ENCODE measurements at regions not wholly inside any gene's neighbourhood (a gene's known extent, or its start where the extent isn't known, plus 50 kb on each side); places are given as distances from the start of the nearest gene placed in this dataset.
"Not testable (repeated sequence)": the region's sequence is repeated elsewhere in the genome, so short reads cannot be mapped to it uniquely, and the experiment has no call there.

- Histone ChIP-seq H3K4me3 (no peak overlapping the region), H3K9me3 (no peaks in the 10 kb centered on the region), H3K4me1 (no peaks in the 10 kb centered on the region), H3K27ac (no peak overlapping the region), H3K36me3 (no peaks in the 10 kb centered on the region), H3K27me3 (ENCODE audit: low read depth) (peaks cover 30% of the 10 kb centered on the region)
- DNase-seq (no peak), ATAC-seq (no peak)
- intact Hi-C loops (cut with DNase I), result no loop called here
- TF ChIP-seq CTCF (IDR thresholded peaks at IDR 0.05), result no peak
Observed at GRCh38 chr1:37360011-37360410, 114.4 kb upstream of the ZC3H12A start.

- peaks cover 27% of the 10 kb centered on the region for H3K27me3 ChIP-seq (ENCODE audit: low read depth)
- TF ChIP-seq CTCF (IDR thresholded peaks at IDR 0.05), result no peak
- intact Hi-C loops (cut with DNase I), result no loop called here
Observed at GRCh38 chr1:37362594-37363385, 111.6 kb upstream of the ZC3H12A start.

GRCh38 chr1:37363535-37363934, 110.8 kb upstream of the ZC3H12A start:
- TF ChIP-seq CTCF (IDR thresholded peaks at IDR 0.05), result no peak
- no peaks in the 10 kb centered on the region for H3K9me3 ChIP-seq
- intact Hi-C loops (cut with DNase I), result no loop called here
- no peak overlapping the region for H3K4me3 ChIP-seq
- H3K27ac ChIP-seq, result no peak overlapping the region
- no peaks in the 10 kb centered on the region for H3K4me1 ChIP-seq
- ATAC-seq (no peak), DNase-seq (no peak)
- peaks cover 23% of the 10 kb centered on the region for H3K27me3 ChIP-seq (ENCODE audit: low read depth)
- no peaks in the 10 kb centered on the region for H3K36me3 ChIP-seq

More at GRCh38 chr1:37362594-37363385, 111.6 kb upstream of the ZC3H12A start:
- Histone ChIP-seq H3K27ac (no peak overlapping the region), H3K4me3 (no peak overlapping the region), H3K36me3 (no peaks in the 10 kb centered on the region), H3K4me1 (no peaks in the 10 kb centered on the region), H3K9me3 (no peaks in the 10 kb centered on the region)
- DNase-seq (no peak), ATAC-seq (no peak)

- ATAC-seq; H3K4me1 ChIP-seq; DNase-seq; intact Hi-C loops (cut with DNase I); H3K27me3 ChIP-seq (ENCODE audit: low read depth); H3K36me3 ChIP-seq; H3K9me3 ChIP-seq; H3K4me3 ChIP-seq; H3K27ac ChIP-seq: not testable (repeated sequence)
Observed at GRCh38 chr1:37368665-37369315, 105.6 kb upstream of the ZC3H12A start.

- no peak for TF ChIP-seq CTCF (IDR thresholded peaks at IDR 0.05)
- intact Hi-C loops (cut with DNase I), result no loop called here
- H3K9me3 ChIP-seq, result no peaks in the 10 kb centered on the region
- no peak overlapping the region for H3K4me3 ChIP-seq
- DNase-seq (no peak), ATAC-seq (no peak)
- H3K27me3 ChIP-seq (ENCODE audit: low read depth), result no peaks in the 10 kb centered on the region
- H3K36me3 ChIP-seq, result no peaks in the 10 kb centered on the region
- no peak overlapping the region for H3K27ac ChIP-seq
- no peaks in the 10 kb centered on the region for H3K4me1 ChIP-seq
Observed at GRCh38 chr1:37372302-37372701, 102.1 kb upstream of the ZC3H12A start.

GRCh38 chr1:37372711-37373110, 101.7 kb upstream of the ZC3H12A start:
- Histone ChIP-seq H3K27me3 (ENCODE audit: low read depth) (no peaks in the 10 kb centered on the region), H3K9me3 (no peaks in the 10 kb centered on the region), H3K4me3 (no peak overlapping the region), H3K4me1 (no peaks in the 10 kb centered on the region), H3K36me3 (no peaks in the 10 kb centered on the region), H3K27ac (no peak overlapping the region)
- ATAC-seq (no peak), DNase-seq (no peak)
- intact Hi-C loops (cut with DNase I), result no loop called here
- TF ChIP-seq CTCF (IDR thresholded peaks at IDR 0.05), result no peak

Data from lower lobe of right lung (tissue), 2 donors.